AG10803 (cell line): ENCODE measurements at regions not wholly inside any gene's neighbourhood (a gene's known extent, or its start where the extent isn't known, plus 50 kb on each side); places are given as distances from the start of the nearest gene placed in this dataset.
"Not testable (repeated sequence)": the region's sequence is repeated elsewhere in the genome, so short reads cannot be mapped to it uniquely, and the experiment has no call there.

Experiments used
- DNase-seq: peaks from one replicate; pipeline ENCODE4 v3.0.0; 2010; ENCODE audit warnings: low read depth
- H3K4me3 ChIP-seq: 2 replicates; pipeline ENCODE4 v1.5.1; 2011; ENCODE audit warnings: mild to moderate bottlenecking, low read length, control low read depth
- CTCF ChIP-seq: conservative IDR thresholded peaks from 2 replicates; pipeline ENCODE4 v1.5.1; 2011; ENCODE audit warnings: mild to moderate bottlenecking, low read length, control low read depth, inconsistent platforms

GRCh38 chr6:128586095-128586494 is 65.7 kb upstream of the PTPRK start:
- DNase-seq, result no peak
- TF ChIP-seq CTCF, result no peak
- H3K4me3 ChIP-seq, result no peak overlapping the region

- no peak for DNase-seq
- no peak overlapping the region for H3K4me3 ChIP-seq
- no peak for TF ChIP-seq CTCF
Observed at GRCh38 chr6:128580224-128581110, 60.1 kb upstream of the PTPRK start.

DNA sequence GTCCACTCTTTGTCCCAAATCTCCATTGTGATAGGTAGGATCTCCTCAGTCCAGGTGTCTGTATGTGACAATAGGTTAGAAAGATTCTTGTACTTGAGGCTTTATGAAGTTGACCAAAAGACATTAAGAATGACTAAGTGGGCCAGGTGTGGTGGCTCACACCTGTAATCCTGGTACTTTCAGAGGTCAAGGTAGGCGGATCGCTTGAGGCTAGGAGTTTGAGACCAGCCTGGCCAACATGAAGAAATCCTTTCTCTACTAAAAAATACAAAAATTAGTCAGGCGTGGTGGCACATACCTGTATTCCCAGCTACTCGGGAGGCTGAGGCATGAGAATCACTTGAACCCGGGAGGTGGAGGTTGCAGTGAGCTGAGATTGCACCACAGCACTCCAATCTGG is 54.9 kb upstream of the PTPRK start:
- not testable (repeated sequence) for DNase-seq, H3K4me3 ChIP-seq

- H3K4me3 ChIP-seq, result no peak overlapping the region
- no peak for DNase-seq
- no peak for TF ChIP-seq CTCF
Observed at GRCh38 chr6:128574402-128574801, 54.0 kb upstream of the PTPRK start.

DNA sequence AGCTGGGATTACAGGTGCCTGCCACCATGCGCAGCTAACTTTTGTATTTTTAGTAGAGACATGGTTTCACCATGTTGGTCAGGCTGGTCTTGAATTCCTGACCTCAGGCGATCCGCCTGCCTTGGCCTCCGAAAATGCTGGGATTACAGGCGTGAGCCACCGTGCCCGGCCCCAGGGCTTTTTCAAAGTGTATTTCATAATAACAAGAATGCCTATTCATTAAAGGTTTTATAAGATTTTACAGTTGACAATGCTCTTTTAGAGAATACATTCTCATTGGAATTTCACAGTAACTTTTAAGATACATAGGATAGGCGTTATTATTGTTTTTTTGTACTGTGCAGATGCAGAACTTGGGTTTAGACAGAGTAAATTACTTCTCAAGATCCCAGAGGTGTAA is 52.6 kb upstream of the PTPRK start:
- no peak overlapping the region for H3K4me3 ChIP-seq
- no peak for DNase-seq
- no peak for TF ChIP-seq CTCF

DNA sequence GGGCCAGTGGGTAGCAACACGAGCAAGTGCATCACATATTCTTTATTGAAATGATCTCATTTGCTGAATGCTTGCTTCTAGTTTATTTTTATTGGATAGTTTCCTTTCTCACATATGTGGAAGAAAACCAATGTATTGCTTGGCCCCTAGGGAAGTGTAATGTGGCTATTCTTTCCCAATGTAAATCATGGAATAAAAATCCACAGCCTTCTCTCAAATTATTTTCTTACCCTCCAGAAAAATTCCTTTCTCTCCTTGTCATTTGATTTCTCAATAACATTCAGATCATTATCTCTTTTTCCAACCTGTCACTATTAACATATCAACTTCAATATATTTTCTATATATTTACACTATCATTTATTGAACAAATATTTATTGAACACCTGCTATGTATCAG is 51.9 kb upstream of the PTPRK start:
- H3K4me3 ChIP-seq, result no peak overlapping the region
- DNase-seq, result peak; percentile 60
- no peak for TF ChIP-seq CTCF

DNA sequence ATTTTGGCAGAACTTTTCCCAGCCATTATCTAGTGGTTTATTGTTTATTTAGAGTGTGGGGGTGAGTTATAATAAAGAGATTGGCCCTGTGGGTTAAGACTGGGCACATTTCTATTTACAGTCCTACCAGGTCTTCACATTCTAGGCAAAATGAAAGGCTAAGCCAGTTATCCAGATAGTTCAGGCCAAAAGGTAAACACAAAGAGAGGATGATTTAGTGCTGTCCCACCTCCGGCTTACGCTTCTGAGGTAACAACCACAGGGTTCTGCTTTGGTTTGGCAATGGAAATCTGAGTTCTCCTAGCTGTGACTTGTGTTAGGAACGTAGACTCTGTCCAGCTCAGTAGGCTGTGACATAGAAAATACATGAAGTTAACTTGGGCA is 50.3 kb upstream of the PTPRK start:
- H3K4me3 ChIP-seq, result no peak overlapping the region
- no peak for DNase-seq
- no peak for TF ChIP-seq CTCF
